MCF 10A (cell line): ENCODE measurements at regions not wholly inside any gene's neighbourhood (a gene's known extent, or its start where the extent isn't known, plus 50 kb on each side); places are given as distances from the start of the nearest gene placed in this dataset.

ENCODE experiments used
- BruUV-seq: library from RNA; stranded (reverse); fragments of 400-500 nt; replicated peaks from 2 replicates; lab custom pipeline; 2021; lab: Mats Ljungman, UMichigan
- CTCF ChIA-PET: fragments of 300-600 bp; sonication (Branson Sonifier 250); formaldehyde crosslinking; extraction: SDS; loops from one replicate; lab custom pipeline; 2021; ENCODE audit warnings: antibody characterized with exemption, inconsistent platforms; lab: Yijun Ruan, JAX
- POLR2A ChIA-PET: fragments of 300-600, 350-650 bp; sonication (Branson Sonifier 250); formaldehyde crosslinking; extraction: SDS; loops from one replicate; lab custom pipeline; 2020; ENCODE audit warnings: antibody characterized with exemption, inconsistent platforms; lab: Yijun Ruan, JAX
- DNase-seq: peaks from one replicate; pipeline ENCODE4 v3.0.0-alpha.2; 2018; ENCODE audit not compliant: unreplicated experiment
- H3K27ac Mint-ChIP-seq: one replicate; pipeline ENCODE4 v1.8.0; 2022; ENCODE audit warnings: mild to moderate bottlenecking, low read depth, mixed read lengths; ENCODE audit not compliant: unreplicated experiment
- H3K27me3 Mint-ChIP-seq: one replicate; pipeline ENCODE4 v1.8.0; 2022; ENCODE audit warnings: mixed read lengths; ENCODE audit not compliant: insufficient read depth, unreplicated experiment
- H3K36me3 Mint-ChIP-seq: one replicate; pipeline ENCODE4 v1.8.0; 2022; ENCODE audit warnings: mild to moderate bottlenecking, moderate library complexity, mixed read lengths; ENCODE audit not compliant: insufficient read depth, unreplicated experiment
- H3K4me1 Mint-ChIP-seq: one replicate; pipeline ENCODE4 v1.8.0; 2022; ENCODE audit warnings: mixed read lengths; ENCODE audit not compliant: insufficient read depth, unreplicated experiment
- H3K4me3 Mint-ChIP-seq: one replicate; pipeline ENCODE4 v1.8.0; 2022; ENCODE audit warnings: mild to moderate bottlenecking, moderate library complexity, mixed read lengths; ENCODE audit not compliant: unreplicated experiment
- H3K9me3 Mint-ChIP-seq: one replicate; pipeline ENCODE4 v1.8.0; 2022; ENCODE audit warnings: mixed read lengths; ENCODE audit not compliant: unreplicated experiment
- CTCF ChIP-seq: fragments of 200-600 bp; IDR thresholded peaks from one replicate; pipeline ENCODE4 v1.8.0; 2022; ENCODE audit warnings: antibody characterized with exemption, mild to moderate bottlenecking; ENCODE audit not compliant: unreplicated experiment
- intact Hi-C: fragments of 100-400 bp; cut with micrococcal nuclease; formaldehyde crosslinking; loops from 2 replicates; pipeline ENCODE4 v1.14.1; 2022

GRCh38 chr2:212733273-212733672 lies 194.7 kb upstream of the ERBB4 start:
- H3K4me3 Mint-ChIP-seq: no peak overlapping the region
- no peaks in the 10 kb centered on the region for H3K9me3 Mint-ChIP-seq
- no peak for DNase-seq
- H3K4me1 Mint-ChIP-seq: no peaks in the 10 kb centered on the region
- no TSS peak for BruUV-seq
- intact Hi-C loops: no loop called here
- H3K27me3 Mint-ChIP-seq: no peaks in the 10 kb centered on the region
- H3K36me3 Mint-ChIP-seq: no peaks in the 10 kb centered on the region
- TF ChIP-seq CTCF: no peak
- CTCF ChIA-PET: no interaction called here
- H3K27ac Mint-ChIP-seq: no peak overlapping the region
- POLR2A ChIA-PET: no interaction called here

- no peaks in the 10 kb centered on the region for H3K9me3 Mint-ChIP-seq
- peak; percentile 25 for DNase-seq
- H3K27me3 Mint-ChIP-seq: no peaks in the 10 kb centered on the region
- H3K36me3 Mint-ChIP-seq: no peaks in the 10 kb centered on the region
- TF ChIP-seq CTCF: no peak
- ChIA-PET POLR2A (no interaction called here), CTCF (no interaction called here)
- intact Hi-C loops: no loop called here
- H3K27ac Mint-ChIP-seq: no peak overlapping the region
- H3K4me1 Mint-ChIP-seq: no peaks in the 10 kb centered on the region
- BruUV-seq: no TSS peak
- H3K4me3 Mint-ChIP-seq: no peak overlapping the region
Measured at GRCh38 chr2:212732860-212733259, 194.3 kb upstream of the ERBB4 start.

- Mint-ChIP-seq H3K4me1 (no peaks in the 10 kb centered on the region), H3K36me3 (no peaks in the 10 kb centered on the region), H3K4me3 (no peak overlapping the region), H3K9me3 (no peaks in the 10 kb centered on the region), H3K27ac (no peak overlapping the region), H3K27me3 (no peaks in the 10 kb centered on the region)
- no TSS peak for BruUV-seq
- no peak for DNase-seq
- ChIA-PET CTCF (interaction anchor here (0.9 to 1.1 kb wide), 2 partner anchors 9 to 429 kb away, joined by 3 to 6 read pairs; no protein-coding TSS in a partner anchor), POLR2A (interaction anchor here (0.9 to 1.2 kb wide), 2 partner anchors 19 to 134 kb away, joined by 3 to 4 read pairs; no protein-coding TSS in a partner anchor)
- intact Hi-C loops: no loop called here
- no peak for TF ChIP-seq CTCF
Measured at GRCh38 chr2:212730994-212731393, 192.4 kb upstream of the ERBB4 start.

GRCh38 chr2:212728717-212729116 lies 190.1 kb upstream of the ERBB4 start:
- ChIA-PET CTCF (interaction anchor here (0.6 kb wide), 1 partner anchor 188 kb away, joined by 3 read pairs; no protein-coding TSS in a partner anchor), POLR2A (no interaction called here)
- Mint-ChIP-seq H3K4me3 (no peak overlapping the region), H3K27me3 (no peaks in the 10 kb centered on the region), H3K27ac (no peak overlapping the region), H3K9me3 (no peaks in the 10 kb centered on the region), H3K36me3 (no peaks in the 10 kb centered on the region), H3K4me1 (no peaks in the 10 kb centered on the region)
- BruUV-seq: no TSS peak
- DNase-seq: no peak
- TF ChIP-seq CTCF: no peak
- intact Hi-C loops: no loop called here
